Right lobe of liver (tissue), 6 donors: ENCODE measurements at regions not wholly inside any gene's neighbourhood (a gene's known extent, or its start where the extent isn't known, plus 50 kb on each side); places are given as distances from the start of the nearest gene placed in this dataset.

Source experiments
- ATAC-seq, 4 donors: fragments of 200-7000 bp; cut with Tn5 transposase; one replicate each; pipeline ENCODE4 v1.9.1; 2020; ENCODE audit warnings: mild to moderate bottlenecking in 4 of 4, moderate library complexity in 4 of 4
- DNase-seq, 3 donors: peaks; one replicate each; pipeline ENCODE4 v3.0.0-alpha.2; 2020
- H3K27ac ChIP-seq, 3 donors: fragments of 200-600 bp; one replicate each; pipeline ENCODE4 v1.8.0; 2022
- H3K27me3 ChIP-seq, 2 donors: fragments of 200-600 bp; one replicate each; pipeline ENCODE4 v1.8.0; 2022
- H3K36me3 ChIP-seq, 4 donors: fragments of 200-600 bp; sonication (generic) in 1 of 4; one replicate each; pipeline versions ENCODE4 v1.5.1 to v1.8.0; 2017 to 2022; ENCODE audit warnings: control low read depth in 1 of 4
- H3K4me1 ChIP-seq, 4 donors: fragments of 200-600 bp; sonication (generic) in 1 of 4; one replicate each; pipeline versions ENCODE4 v1.5.1 to v1.8.0; 2017 to 2022; ENCODE audit warnings: control low read depth in 1 of 4
- H3K4me3 ChIP-seq, 3 donors: fragments of 200-600 bp; one replicate each; pipeline ENCODE4 v1.8.0; 2022
- H3K9me3 ChIP-seq, 4 donors: fragments of 200-600 bp; sonication (generic) in 1 of 4; one replicate each; pipeline versions ENCODE4 v1.5.1 to v1.8.0; 2017 to 2022; ENCODE audit warnings: control low read depth in 1 of 4
- POLR2A ChIP-seq: fragments of 450-650 bp; IDR thresholded peaks from one replicate; pipeline ENCODE4 v1.6.1; 2017; ENCODE audit warnings: antibody characterized with exemption, mild to moderate bottlenecking
- WGBS: methylation state at CpG from one replicate; pipeline ENCODE4 v1.1.6; 2018; ENCODE audit warnings: low coverage, low lambda C conversion rate; ENCODE audit not compliant: insufficient coverage; ENCODE audit errors: missing lambda C conversion rate; 5-methylcytosine and 5-hydroxymethylcytosine counted together
- intact Hi-C, 2 donors: fragments of 100-400 bp; cut with DNase I; formaldehyde crosslinking; loops; one replicate each; pipeline versions ENCODE4 v1.11.2 to v1.14.1; 2022
- TF ChIP-seq, protein P1 (sequence below), 4 donors: fragments of 200-600 bp in 3 of 4; fragments of 450-650 bp in 1 of 4; IDR thresholded peaks; one replicate each; pipeline versions ENCODE4 v1.5.1 to v1.8.0; 2016 to 2022; ENCODE audit warnings: antibody characterized with exemption in 4 of 4, mild to moderate bottlenecking in 2 of 4
- donor health status: DM: no; HTN: yes; CAD: no.
- donor health status: DM: no; HTN: no; CAD: no.
- donor health status: DM: no; HTN: no; CAD: no.
- donor health status: DM: no; HTN: yes; CAD: no.
- donor health status: DM: no; HTN: yes; CAD: no.

DNA sequence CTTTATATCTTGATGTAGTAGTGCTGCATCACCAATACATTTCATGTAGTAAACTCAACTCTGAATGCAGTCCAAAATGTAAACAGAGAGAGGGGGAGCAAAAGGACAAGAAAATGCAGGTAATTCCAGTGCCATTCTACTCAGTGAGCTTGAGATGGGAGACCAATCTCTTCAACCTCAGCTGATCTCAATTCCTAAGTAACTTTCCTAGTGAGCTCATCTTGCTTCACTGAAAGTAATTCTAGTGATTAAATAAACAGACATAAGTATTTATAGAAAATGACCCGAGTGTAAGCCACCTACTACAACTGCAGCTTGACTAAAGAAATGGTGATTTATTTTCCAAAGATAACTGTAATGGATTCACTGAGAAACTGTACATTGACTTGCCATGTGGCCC, 424.5 kb downstream of the DMRT2 start:
- intact Hi-C loops = no loop called here
- no peaks in the 10 kb centered on the region for H3K9me3 ChIP-seq

DNA sequence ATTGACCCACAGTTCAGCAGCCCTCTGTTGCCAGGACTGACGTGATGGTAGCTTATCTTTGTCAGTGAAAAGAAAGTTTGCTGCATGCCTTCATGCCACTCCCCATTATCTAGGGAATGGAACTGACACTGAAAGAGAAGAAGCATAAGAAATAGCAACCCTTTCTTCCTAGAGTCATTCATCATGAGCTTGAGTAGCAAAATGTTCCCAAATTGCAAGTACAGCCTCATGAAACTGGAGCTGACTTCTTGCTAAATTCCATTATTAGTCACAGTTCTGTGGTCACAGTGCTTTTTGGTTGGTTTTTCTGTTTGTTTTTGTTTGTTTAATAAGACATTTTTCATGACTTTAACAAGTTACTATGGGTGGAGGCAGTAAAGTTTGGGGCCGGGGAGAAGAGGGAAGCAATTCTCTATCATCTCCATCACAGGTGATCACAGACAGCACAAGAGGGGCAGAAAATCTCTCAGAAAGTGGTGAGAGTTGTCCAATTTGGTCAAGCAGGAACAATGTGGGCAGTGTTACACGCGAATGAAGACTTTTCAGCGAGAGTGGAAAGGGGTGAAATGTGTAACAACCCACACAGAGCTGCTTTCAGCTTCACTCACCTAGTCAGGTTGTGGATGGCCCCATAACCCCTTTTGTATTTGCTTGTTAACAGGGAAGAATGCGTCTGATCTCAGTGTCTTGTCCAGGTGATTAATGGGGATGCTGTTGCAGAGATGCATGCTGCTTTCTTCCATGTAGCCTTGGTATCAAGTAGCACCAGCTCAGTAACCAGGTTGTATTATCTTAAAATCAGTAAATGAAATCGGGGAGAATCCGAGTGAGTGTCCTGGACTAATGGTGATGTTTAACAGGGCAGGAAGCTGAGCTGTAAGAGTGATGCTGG, 440.4 kb downstream of the DMRT2 start:
- H3K4me1 ChIP-seq = no peaks in the 10 kb centered on the region
- no peaks in the 10 kb centered on the region for H3K27me3 ChIP-seq
- no peak overlapping the region for H3K27ac ChIP-seq
- WGBS = 23% methylated on average over 6 of the region's 8 CpGs
- H3K9me3 ChIP-seq = no peaks in the 10 kb centered on the region
- H3K4me3 ChIP-seq = no peak overlapping the region
- no peak for DNase-seq
- TF ChIP-seq, protein P1, sequence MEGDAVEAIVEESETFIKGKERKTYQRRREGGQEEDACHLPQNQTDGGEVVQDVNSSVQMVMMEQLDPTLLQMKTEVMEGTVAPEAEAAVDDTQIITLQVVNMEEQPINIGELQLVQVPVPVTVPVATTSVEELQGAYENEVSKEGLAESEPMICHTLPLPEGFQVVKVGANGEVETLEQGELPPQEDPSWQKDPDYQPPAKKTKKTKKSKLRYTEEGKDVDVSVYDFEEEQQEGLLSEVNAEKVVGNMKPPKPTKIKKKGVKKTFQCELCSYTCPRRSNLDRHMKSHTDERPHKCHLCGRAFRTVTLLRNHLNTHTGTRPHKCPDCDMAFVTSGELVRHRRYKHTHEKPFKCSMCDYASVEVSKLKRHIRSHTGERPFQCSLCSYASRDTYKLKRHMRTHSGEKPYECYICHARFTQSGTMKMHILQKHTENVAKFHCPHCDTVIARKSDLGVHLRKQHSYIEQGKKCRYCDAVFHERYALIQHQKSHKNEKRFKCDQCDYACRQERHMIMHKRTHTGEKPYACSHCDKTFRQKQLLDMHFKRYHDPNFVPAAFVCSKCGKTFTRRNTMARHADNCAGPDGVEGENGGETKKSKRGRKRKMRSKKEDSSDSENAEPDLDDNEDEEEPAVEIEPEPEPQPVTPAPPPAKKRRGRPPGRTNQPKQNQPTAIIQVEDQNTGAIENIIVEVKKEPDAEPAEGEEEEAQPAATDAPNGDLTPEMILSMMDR (IDR thresholded peaks at IDR 0.05) = no peak
- TF ChIP-seq POLR2A = no peak
- no peaks in the 10 kb centered on the region for H3K36me3 ChIP-seq
- no peak for ATAC-seq
- intact Hi-C loops = no loop called here

More for the DNA sequence above, 424.5 kb downstream of the DMRT2 start:
- H3K27ac ChIP-seq = no peak overlapping the region
- ATAC-seq (no peak), DNase-seq (no peak)
- H3K36me3 ChIP-seq = no peaks in the 10 kb centered on the region
- H3K4me1 ChIP-seq = no peaks in the 10 kb centered on the region
- H3K4me3 ChIP-seq = no peak overlapping the region
- no peak for TF ChIP-seq POLR2A
- TF ChIP-seq, protein P1 (IDR thresholded peaks at IDR 0.05) = no peak
- WGBS = 29% methylated on average over 1 of the region's 1 CpG
- H3K27me3 ChIP-seq = no peaks in the 10 kb centered on the region

DNA sequence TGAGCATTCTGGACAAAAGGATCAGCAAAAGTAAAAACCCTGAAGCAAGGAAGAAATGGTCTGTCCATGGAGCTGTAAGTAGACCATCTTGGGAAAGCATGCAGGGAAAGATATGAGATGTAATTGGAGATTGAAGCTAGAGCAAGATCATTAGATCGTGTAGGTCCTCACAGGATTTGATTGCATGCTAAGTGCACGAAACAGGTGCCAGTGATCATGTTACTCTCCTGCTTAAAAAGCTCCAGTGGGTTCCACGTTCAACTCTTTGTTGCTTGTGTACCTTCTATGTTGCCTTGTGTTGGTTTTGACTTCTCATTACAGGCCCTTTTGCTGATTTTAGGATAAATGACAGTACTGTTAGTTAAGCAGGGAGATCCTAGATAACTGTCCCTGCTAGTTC, 442.0 kb downstream of the DMRT2 start:
- H3K4me3 ChIP-seq = no peak overlapping the region
- DNase-seq (no peak), ATAC-seq (no peak)
- no peaks in the 10 kb centered on the region for H3K27me3 ChIP-seq
- no peaks in the 10 kb centered on the region for H3K9me3 ChIP-seq
- WGBS = 72% methylated on average over 3 of the region's 3 CpGs
- no peak overlapping the region for H3K27ac ChIP-seq
- H3K4me1 ChIP-seq = no peaks in the 10 kb centered on the region
- no peak for TF ChIP-seq POLR2A
- TF ChIP-seq, protein P1 (IDR thresholded peaks at IDR 0.05) = no peak
- H3K36me3 ChIP-seq = no peaks in the 10 kb centered on the region
- intact Hi-C loops = no loop called here

DNA sequence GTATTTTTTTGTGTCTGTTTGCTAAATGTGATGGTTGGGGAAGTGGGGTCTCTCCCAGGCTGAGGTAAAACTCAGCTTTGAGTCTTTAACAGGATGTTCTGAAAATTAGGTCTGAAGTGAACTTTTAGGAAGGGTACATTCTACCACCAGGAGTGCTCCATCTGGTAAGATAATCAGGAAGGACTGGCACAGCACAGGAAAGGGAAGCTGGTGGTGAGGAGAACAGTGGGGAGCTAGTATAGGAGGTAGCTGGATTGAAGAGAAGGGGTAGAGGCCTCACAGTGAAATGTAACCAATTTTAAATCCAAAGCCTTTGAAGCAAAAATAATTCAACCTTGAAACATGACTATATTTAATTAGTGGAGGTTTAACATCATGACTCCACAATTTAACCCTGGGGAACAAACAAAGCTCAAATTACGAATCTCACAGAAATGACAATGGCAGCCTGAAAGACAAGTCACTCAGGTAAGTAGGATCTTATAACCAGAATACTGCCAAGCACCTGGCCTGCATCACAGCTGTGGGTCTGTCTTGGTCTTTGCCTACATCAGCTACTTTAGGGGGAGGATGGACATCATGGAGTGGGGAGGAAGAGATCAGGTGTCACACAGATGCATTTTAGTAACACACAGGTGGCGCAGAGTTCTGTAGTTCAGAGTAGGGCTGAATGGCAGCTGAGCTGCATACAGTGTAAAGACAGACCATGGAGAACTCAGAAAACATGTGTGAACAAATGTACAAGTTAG, 445.3 kb downstream of the DMRT2 start:
- ATAC-seq (no peak), DNase-seq (no peak)
- H3K36me3 ChIP-seq = no peaks in the 10 kb centered on the region
- no peak overlapping the region for H3K4me3 ChIP-seq
- intact Hi-C loops = no loop called here
- no peak overlapping the region for H3K27ac ChIP-seq
- no peaks in the 10 kb centered on the region for H3K27me3 ChIP-seq
- 60% methylated on average over 2 of the region's 2 CpGs for WGBS
- no peaks in the 10 kb centered on the region for H3K9me3 ChIP-seq
- TF ChIP-seq POLR2A = no peak
- TF ChIP-seq, protein P1 (IDR thresholded peaks at IDR 0.05) = no peak
- H3K4me1 ChIP-seq = no peaks in the 10 kb centered on the region
